ENCODE measurements at regions not wholly inside any gene's neighbourhood (a gene's known extent, or its start where the extent isn't known, plus 50 kb on each side); places are given as distances from the start of the nearest gene placed in this dataset.

DNA sequence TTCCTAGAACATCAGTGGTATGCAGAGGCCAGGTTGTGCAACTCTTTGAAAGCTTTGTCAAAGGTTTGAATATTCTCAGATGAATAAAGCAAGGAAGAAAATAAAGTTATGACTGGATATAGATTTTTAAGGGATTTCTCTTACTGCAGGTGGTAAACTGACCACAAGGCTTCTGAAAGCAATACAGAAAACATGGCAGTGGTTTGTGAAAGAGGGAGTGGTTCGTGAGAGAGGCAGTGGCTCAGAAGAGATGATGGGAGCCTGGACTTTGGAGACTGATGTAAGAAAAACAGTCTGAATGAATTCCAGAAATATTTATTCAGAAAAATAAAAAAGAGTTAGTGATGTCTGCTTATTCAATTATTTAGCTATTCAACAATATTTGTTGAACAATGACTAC is 380.4 kb upstream of the CTNND2 start:
- Histone ChIP-seq H2AFZ (no peak overlapping the region), H4K20me1 (ENCODE audit: insufficient read depth, poor library complexity, severe bottlenecking) (no peaks in the 10 kb centered on the region), H3K4me2 (no peak overlapping the region), H3K9me3 (ENCODE audit: low read depth) (no peaks in the 10 kb centered on the region), H3K27me3 (no peaks in the 10 kb centered on the region), H3K9me2 (replicated peaks; ENCODE audit: insufficient read depth) (no peaks in the 10 kb centered on the region), H3K4me3 (no peak overlapping the region), H3K79me2 (no peaks in the 10 kb centered on the region), H3K27ac (no peak overlapping the region), H3K4me1 (ENCODE audit: insufficient read depth) (no peaks in the 10 kb centered on the region), H3K36me3 (replicated peaks; ENCODE audit: insufficient read depth, low read depth) (no peaks in the 10 kb centered on the region)
- 87% methylated on average over 1 of the region's 1 CpG for WGBS (ENCODE audit: low lambda C conversion rate, missing lambda C conversion rate)
- TF ChIP-seq, protein P1, sequence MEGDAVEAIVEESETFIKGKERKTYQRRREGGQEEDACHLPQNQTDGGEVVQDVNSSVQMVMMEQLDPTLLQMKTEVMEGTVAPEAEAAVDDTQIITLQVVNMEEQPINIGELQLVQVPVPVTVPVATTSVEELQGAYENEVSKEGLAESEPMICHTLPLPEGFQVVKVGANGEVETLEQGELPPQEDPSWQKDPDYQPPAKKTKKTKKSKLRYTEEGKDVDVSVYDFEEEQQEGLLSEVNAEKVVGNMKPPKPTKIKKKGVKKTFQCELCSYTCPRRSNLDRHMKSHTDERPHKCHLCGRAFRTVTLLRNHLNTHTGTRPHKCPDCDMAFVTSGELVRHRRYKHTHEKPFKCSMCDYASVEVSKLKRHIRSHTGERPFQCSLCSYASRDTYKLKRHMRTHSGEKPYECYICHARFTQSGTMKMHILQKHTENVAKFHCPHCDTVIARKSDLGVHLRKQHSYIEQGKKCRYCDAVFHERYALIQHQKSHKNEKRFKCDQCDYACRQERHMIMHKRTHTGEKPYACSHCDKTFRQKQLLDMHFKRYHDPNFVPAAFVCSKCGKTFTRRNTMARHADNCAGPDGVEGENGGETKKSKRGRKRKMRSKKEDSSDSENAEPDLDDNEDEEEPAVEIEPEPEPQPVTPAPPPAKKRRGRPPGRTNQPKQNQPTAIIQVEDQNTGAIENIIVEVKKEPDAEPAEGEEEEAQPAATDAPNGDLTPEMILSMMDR (IDR thresholded peaks at IDR 0.05; ENCODE audit: poor library complexity) = no peak
- no peak for TF ChIP-seq EZH2phosphoT487 (IDR thresholded peaks at IDR 0.05; ENCODE audit: low read depth, severe bottlenecking, unreplicated experiment)
- no peak for TF ChIP-seq EZH2 (IDR thresholded peaks at IDR 0.05; ENCODE audit: borderline replicate concordance)
- DNase-seq (ENCODE audit: low spot score) = no peak

DNA sequence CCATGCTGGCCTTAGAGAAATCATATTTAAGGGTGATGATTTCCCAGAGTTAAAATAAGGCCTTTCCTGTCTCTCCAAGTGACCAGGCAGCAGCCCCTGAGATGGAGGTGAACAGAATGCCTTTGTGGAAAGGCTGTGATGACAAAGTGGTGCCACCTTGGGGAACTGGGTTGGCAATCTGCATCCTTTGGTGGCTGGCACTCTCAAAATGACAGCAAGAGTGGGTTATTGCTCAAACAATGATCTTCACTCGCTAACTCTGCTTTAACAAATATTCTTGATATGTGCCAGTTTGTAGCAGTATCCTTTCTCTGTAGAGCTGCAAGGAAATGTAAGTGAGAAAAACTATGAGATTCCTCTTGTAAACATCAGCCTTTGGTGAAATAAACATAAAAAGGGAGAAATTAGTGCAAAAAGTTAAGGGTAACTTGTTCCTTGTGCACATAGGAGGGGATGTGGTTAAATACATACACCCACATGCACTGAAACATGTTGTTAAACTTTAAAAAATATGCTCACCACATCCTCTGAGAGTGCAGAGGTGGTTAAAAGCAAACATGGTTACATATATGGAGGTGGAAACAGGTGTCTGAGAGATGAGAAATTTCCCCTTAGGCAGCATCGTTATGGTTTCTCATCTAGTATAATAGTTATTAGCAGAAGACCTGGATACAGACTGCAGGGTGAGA is 373.4 kb upstream of the CTNND2 start:
- H4K20me1 ChIP-seq (ENCODE audit: insufficient read depth, poor library complexity, severe bottlenecking) = no peaks in the 10 kb centered on the region
- no peak for DNase-seq (ENCODE audit: low spot score)
- no peaks in the 10 kb centered on the region for H3K9me3 ChIP-seq (ENCODE audit: low read depth)
- H3K27ac ChIP-seq = no peak overlapping the region
- no peaks in the 10 kb centered on the region for H3K27me3 ChIP-seq
- no peak for TF ChIP-seq EZH2phosphoT487 (IDR thresholded peaks at IDR 0.05; ENCODE audit: low read depth, severe bottlenecking, unreplicated experiment)
- TF ChIP-seq, protein P1 (IDR thresholded peaks at IDR 0.05; ENCODE audit: poor library complexity) = no peak
- H2AFZ ChIP-seq = no peak overlapping the region
- no peak overlapping the region for H3K4me3 ChIP-seq
- H3K4me2 ChIP-seq = no peak overlapping the region
- no peaks in the 10 kb centered on the region for H3K9me2 ChIP-seq (replicated peaks; ENCODE audit: insufficient read depth)
- WGBS (ENCODE audit: low lambda C conversion rate, missing lambda C conversion rate) = 87% methylated on average over 2 of the region's 2 CpGs
- no peaks in the 10 kb centered on the region for H3K36me3 ChIP-seq (replicated peaks; ENCODE audit: insufficient read depth, low read depth)
- H3K79me2 ChIP-seq = no peaks in the 10 kb centered on the region
- H3K4me1 ChIP-seq (ENCODE audit: insufficient read depth) = no peaks in the 10 kb centered on the region

DNA sequence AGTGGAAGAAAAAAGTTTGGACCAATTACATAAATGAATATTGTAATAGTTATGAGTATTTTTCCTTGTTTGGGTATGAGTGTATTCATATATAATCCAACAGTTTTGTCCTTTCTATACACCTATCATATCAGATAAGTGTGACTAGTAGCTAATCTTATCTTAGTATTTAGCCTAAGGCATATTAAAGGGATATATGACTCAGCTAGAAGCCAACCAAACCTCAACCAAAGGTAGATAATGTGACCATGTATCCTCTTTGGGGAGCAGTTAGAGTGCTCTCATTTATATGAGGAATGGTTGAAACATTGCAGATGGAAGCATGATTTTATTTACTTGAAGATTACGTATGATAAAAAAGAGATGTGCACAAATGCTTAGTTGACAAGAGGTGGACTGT is 370.0 kb upstream of the CTNND2 start:
- no peaks in the 10 kb centered on the region for H3K36me3 ChIP-seq (replicated peaks; ENCODE audit: insufficient read depth, low read depth)
- no peak overlapping the region for H3K4me2 ChIP-seq
- H3K9me3 ChIP-seq (ENCODE audit: low read depth) = no peaks in the 10 kb centered on the region
- no peak overlapping the region for H3K27ac ChIP-seq
- TF ChIP-seq, protein P1 (IDR thresholded peaks at IDR 0.05; ENCODE audit: poor library complexity) = no peak
- TF ChIP-seq EZH2phosphoT487 (IDR thresholded peaks at IDR 0.05; ENCODE audit: low read depth, severe bottlenecking, unreplicated experiment) = no peak
- TF ChIP-seq EZH2 (IDR thresholded peaks at IDR 0.05; ENCODE audit: borderline replicate concordance) = no peak
- no peaks in the 10 kb centered on the region for H3K4me1 ChIP-seq (ENCODE audit: insufficient read depth)
- no peak for DNase-seq (ENCODE audit: low spot score)
- no peak overlapping the region for H2AFZ ChIP-seq
- no peak overlapping the region for H3K4me3 ChIP-seq
- H3K9me2 ChIP-seq (replicated peaks; ENCODE audit: insufficient read depth) = no peaks in the 10 kb centered on the region
- H3K79me2 ChIP-seq = no peaks in the 10 kb centered on the region
- 92% methylated on average over 1 of the region's 1 CpG for WGBS (ENCODE audit: low lambda C conversion rate, missing lambda C conversion rate)
- no peaks in the 10 kb centered on the region for H3K27me3 ChIP-seq
- no peaks in the 10 kb centered on the region for H4K20me1 ChIP-seq (ENCODE audit: insufficient read depth, poor library complexity, severe bottlenecking)

Data from hepatocyte (in vitro differentiated cells).